ENCODE measurements at regions not wholly inside any gene's neighbourhood (a gene's known extent, or its start where the extent isn't known, plus 50 kb on each side); places are given as distances from the start of the nearest gene placed in this dataset.
"Not testable (repeated sequence)": the region's sequence is repeated elsewhere in the genome, so short reads cannot be mapped to it uniquely, and the experiment has no call there.

DNA sequence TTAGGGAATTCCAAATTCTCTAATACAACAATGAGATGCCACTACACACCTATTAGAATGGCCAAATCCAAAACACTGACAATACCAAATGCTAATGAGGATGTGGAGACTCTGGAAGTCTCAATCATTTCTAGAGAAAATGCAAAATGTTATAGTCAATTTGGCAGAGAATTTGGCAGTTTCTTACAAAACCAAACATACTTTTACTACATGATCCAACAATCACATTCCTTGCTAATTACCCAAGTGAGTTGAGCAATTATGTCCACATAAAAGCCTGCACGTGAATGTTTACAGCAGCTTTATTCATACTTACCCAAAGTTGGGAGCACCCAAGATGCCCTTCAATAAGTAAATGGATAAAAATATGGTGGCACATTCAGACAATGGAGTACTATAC, 278.4 kb upstream of the TGFBR2 start:
- H3K23ac ChIP-seq (ENCODE audit: insufficient read length); H2BK5ac ChIP-seq (ENCODE audit: low read depth, low read length); CTCF ChIA-PET (ENCODE audit: partially characterized antibody); H3K9ac ChIP-seq (replicated peaks in 1 of 4; ENCODE audit: extremely low read depth in 1 of 4, low read depth in 3 of 4, low read length in 3 of 4); H2BK15ac ChIP-seq (ENCODE audit: low read length); H3K9me3 ChIP-seq (ENCODE audit: insufficient read depth in 2 of 2, low read depth in 1 of 2, low read length in 1 of 2); H3K4me1 ChIP-seq (replicated peaks in 1 of 4; ENCODE audit: control insufficient read depth in 3 of 4, insufficient read depth in 4 of 4, low read length in 3 of 4); H2AK5ac ChIP-seq (ENCODE audit: low read depth, low read length); H3K27me3 ChIP-seq (replicated peaks in 1 of 4; ENCODE audit: control insufficient read depth in 3 of 4, extremely low read depth in 1 of 4, insufficient read depth in 3 of 4, low read length in 3 of 4); H4K20me1 ChIP-seq (replicated peaks in 1 of 2; ENCODE audit: control insufficient read depth in 1 of 2, insufficient read depth in 2 of 2, low read length in 2 of 2); H3K23me2 ChIP-seq (ENCODE audit: low read depth, low read length); H3K14ac ChIP-seq (ENCODE audit: insufficient read length); H4K8ac ChIP-seq (ENCODE audit: extremely low read depth, insufficient read depth, low read length); H3K27ac ChIP-seq (ENCODE audit: low read depth, low read length); H2AFZ ChIP-seq (ENCODE audit: low read length); POLR2A ChIA-PET (ENCODE audit: partially characterized antibody); H3K79me2 ChIP-seq (ENCODE audit: control insufficient read depth in 1 of 2, insufficient read depth in 2 of 2, low read length in 2 of 2); H3K4me2 ChIP-seq (ENCODE audit: insufficient read depth in 1 of 2, low read depth in 2 of 2, low read length in 2 of 2); H3K4ac ChIP-seq (replicated peaks; ENCODE audit: insufficient read length, low read depth, low read length); H2BK20ac ChIP-seq (ENCODE audit: low read length); H2BK12ac ChIP-seq (ENCODE audit: low read depth, low read length); H3K18ac ChIP-seq (ENCODE audit: extremely low read depth, low read length); H4K91ac ChIP-seq (replicated peaks; ENCODE audit: insufficient read length, low read length); H2BK120ac ChIP-seq (replicated peaks; ENCODE audit: low read depth, low read length); H4K5ac ChIP-seq (ENCODE audit: insufficient read length, low read depth, low read length); DNase-seq (ENCODE audit: low read depth in 1 of 2, low spot score in 2 of 2); H3K36me3 ChIP-seq (ENCODE audit: control insufficient read depth in 2 of 4, insufficient read depth in 4 of 4, low read length in 3 of 4); H3K56ac ChIP-seq (replicated peaks; ENCODE audit: insufficient read length, low read depth, low read length); H3K79me1 ChIP-seq (ENCODE audit: low read depth, low read length); H3K4me3 ChIP-seq (ENCODE audit: extremely low read depth in 1 of 4, insufficient read depth in 2 of 4, low read depth in 3 of 4, low read length in 4 of 4): not testable (repeated sequence)
- FAIRE-seq = peak; percentile 60
- 100% methylated on average over 1 of the region's 1 CpG; no CpG with 5 or more reads in 1 of the 2 experiments for WGBS, 2 experiments (ENCODE audit: extremely low coverage in 1 of 2, insufficient coverage in 1 of 2, insufficient read length in 1 of 2, insufficient replicate concordance in 2 of 2, low coverage in 1 of 2, low lambda C conversion rate in 2 of 2, missing lambda C conversion rate in 1 of 2)

DNA sequence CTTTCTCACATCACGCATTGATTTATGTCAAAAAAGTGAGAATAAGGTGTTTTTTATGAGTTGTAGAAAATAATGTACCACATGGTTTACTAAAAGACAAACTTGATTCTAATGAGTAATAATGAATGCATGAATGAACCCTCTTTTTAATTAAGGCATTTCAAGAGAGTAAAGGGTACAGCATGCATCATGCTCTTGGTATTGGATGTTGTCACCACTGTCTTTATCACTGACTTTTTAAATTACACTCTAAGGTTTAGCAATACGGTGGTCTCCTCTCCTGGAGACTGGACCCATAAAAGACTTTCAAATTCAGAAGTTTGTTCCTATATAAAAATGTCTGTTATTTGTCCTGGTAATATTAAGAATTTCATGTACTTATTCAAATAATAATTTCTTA, 277.5 kb upstream of the TGFBR2 start:
- H3K9me3 ChIP-seq (ENCODE audit: insufficient read depth in 2 of 2, low read depth in 1 of 2, low read length in 1 of 2); H2AFZ ChIP-seq (ENCODE audit: low read length); H4K91ac ChIP-seq (replicated peaks; ENCODE audit: insufficient read length, low read length); DNase-seq (ENCODE audit: low read depth in 1 of 2, low spot score in 2 of 2); H3K79me1 ChIP-seq (ENCODE audit: low read depth, low read length); H4K20me1 ChIP-seq (replicated peaks in 1 of 2; ENCODE audit: control insufficient read depth in 1 of 2, insufficient read depth in 2 of 2, low read length in 2 of 2); H3K36me3 ChIP-seq (ENCODE audit: control insufficient read depth in 2 of 4, insufficient read depth in 4 of 4, low read length in 3 of 4); H2AK5ac ChIP-seq (ENCODE audit: low read depth, low read length); H2BK5ac ChIP-seq (ENCODE audit: low read depth, low read length); H4K8ac ChIP-seq (ENCODE audit: extremely low read depth, insufficient read depth, low read length); H3K14ac ChIP-seq (ENCODE audit: insufficient read length); H3K4me2 ChIP-seq (ENCODE audit: insufficient read depth in 1 of 2, low read depth in 2 of 2, low read length in 2 of 2); H3K4me1 ChIP-seq (replicated peaks in 1 of 4; ENCODE audit: control insufficient read depth in 3 of 4, insufficient read depth in 4 of 4, low read length in 3 of 4); H3K27ac ChIP-seq (ENCODE audit: low read depth, low read length); H3K79me2 ChIP-seq (ENCODE audit: control insufficient read depth in 1 of 2, insufficient read depth in 2 of 2, low read length in 2 of 2); H3K4me3 ChIP-seq (ENCODE audit: extremely low read depth in 1 of 4, insufficient read depth in 2 of 4, low read depth in 3 of 4, low read length in 4 of 4); H3K18ac ChIP-seq (ENCODE audit: extremely low read depth, low read length); H2BK20ac ChIP-seq (ENCODE audit: low read length); H3K23ac ChIP-seq (ENCODE audit: insufficient read length); H3K4ac ChIP-seq (replicated peaks; ENCODE audit: insufficient read length, low read depth, low read length); H4K5ac ChIP-seq (ENCODE audit: insufficient read length, low read depth, low read length); H2BK120ac ChIP-seq (replicated peaks; ENCODE audit: low read depth, low read length); H3K56ac ChIP-seq (replicated peaks; ENCODE audit: insufficient read length, low read depth, low read length); H2BK15ac ChIP-seq (ENCODE audit: low read length); H2BK12ac ChIP-seq (ENCODE audit: low read depth, low read length); H3K27me3 ChIP-seq (replicated peaks in 1 of 4; ENCODE audit: control insufficient read depth in 3 of 4, extremely low read depth in 1 of 4, insufficient read depth in 3 of 4, low read length in 3 of 4); H3K9ac ChIP-seq (replicated peaks in 1 of 4; ENCODE audit: extremely low read depth in 1 of 4, low read depth in 3 of 4, low read length in 3 of 4); POLR2A ChIA-PET (ENCODE audit: partially characterized antibody); H3K23me2 ChIP-seq (ENCODE audit: low read depth, low read length): not testable (repeated sequence)
- CTCF ChIA-PET (ENCODE audit: partially characterized antibody) = interaction anchor here (1.8 kb wide), 1 partner anchor 9 kb away, joined by 9 read pairs; no protein-coding TSS in a partner anchor
- WGBS, 2 experiments (ENCODE audit: extremely low coverage in 1 of 2, insufficient coverage in 1 of 2, insufficient read length in 1 of 2, insufficient replicate concordance in 2 of 2, low coverage in 1 of 2, low lambda C conversion rate in 2 of 2, missing lambda C conversion rate in 1 of 2) = 88% methylated on average over 2 of the region's 2 CpGs; no CpG with 5 or more reads in 1 of the 2 experiments
- FAIRE-seq = peak; percentile 65
